ENCODE measurements at regions not wholly inside any gene's neighbourhood (a gene's known extent, or its start where the extent isn't known, plus 50 kb on each side); places are given as distances from the start of the nearest gene placed in this dataset.

- no peaks in the 10 kb centered on the region for H3K27me3 ChIP-seq (ENCODE audit: control insufficient read depth, insufficient read depth, low read length)
- no peak for FAIRE-seq
- DNase-seq = no peak
- intact Hi-C loops (cut with DNase I) = no loop called here
- H3K27ac ChIP-seq (ENCODE audit: low read depth in 2 of 2, low read length in 2 of 2) = no peak overlapping the region
- TF ChIP-seq, protein P1, sequence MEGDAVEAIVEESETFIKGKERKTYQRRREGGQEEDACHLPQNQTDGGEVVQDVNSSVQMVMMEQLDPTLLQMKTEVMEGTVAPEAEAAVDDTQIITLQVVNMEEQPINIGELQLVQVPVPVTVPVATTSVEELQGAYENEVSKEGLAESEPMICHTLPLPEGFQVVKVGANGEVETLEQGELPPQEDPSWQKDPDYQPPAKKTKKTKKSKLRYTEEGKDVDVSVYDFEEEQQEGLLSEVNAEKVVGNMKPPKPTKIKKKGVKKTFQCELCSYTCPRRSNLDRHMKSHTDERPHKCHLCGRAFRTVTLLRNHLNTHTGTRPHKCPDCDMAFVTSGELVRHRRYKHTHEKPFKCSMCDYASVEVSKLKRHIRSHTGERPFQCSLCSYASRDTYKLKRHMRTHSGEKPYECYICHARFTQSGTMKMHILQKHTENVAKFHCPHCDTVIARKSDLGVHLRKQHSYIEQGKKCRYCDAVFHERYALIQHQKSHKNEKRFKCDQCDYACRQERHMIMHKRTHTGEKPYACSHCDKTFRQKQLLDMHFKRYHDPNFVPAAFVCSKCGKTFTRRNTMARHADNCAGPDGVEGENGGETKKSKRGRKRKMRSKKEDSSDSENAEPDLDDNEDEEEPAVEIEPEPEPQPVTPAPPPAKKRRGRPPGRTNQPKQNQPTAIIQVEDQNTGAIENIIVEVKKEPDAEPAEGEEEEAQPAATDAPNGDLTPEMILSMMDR (IDR thresholded peaks at IDR 0.05; ENCODE audit: borderline replicate concordance, extremely low read depth, insufficient read depth) = no peak
- H3K4me1 ChIP-seq (ENCODE audit: control insufficient read depth in 2 of 3, insufficient read depth in 2 of 3, low read depth in 1 of 3, low read length in 3 of 3) = no peaks in the 10 kb centered on the region
- H3K4me3 ChIP-seq (ENCODE audit: low read length in 3 of 3) = no peak overlapping the region
- H3K9me3 ChIP-seq (ENCODE audit: control insufficient read depth in 2 of 3, insufficient read depth in 1 of 3, low read length in 3 of 3) = no peaks in the 10 kb centered on the region
- no peak overlapping the region for H3K9ac ChIP-seq (ENCODE audit: low read length in 3 of 3)
- no peaks in the 10 kb centered on the region for H3K36me3 ChIP-seq (ENCODE audit: control insufficient read depth in 2 of 3, insufficient read depth in 3 of 3, low read length in 3 of 3)
These were observed 284.4 kb downstream of the LMO7 start for GRCh38 chr13:75920536-75920935.

- no peak overlapping the region for H3K4me3 ChIP-seq (ENCODE audit: low read length in 3 of 3)
- intact Hi-C loops (cut with DNase I) = no loop called here
These were observed 283.6 kb downstream of the LMO7 start for GRCh38 chr13:75919660-75920199.

GRCh38 chr13:75915066-75915465 is 278.9 kb downstream of the LMO7 start:
- Histone ChIP-seq H3K9me3 (ENCODE audit: control insufficient read depth in 2 of 3, insufficient read depth in 1 of 3, low read length in 3 of 3) (no peaks in the 10 kb centered on the region), H3K27ac (ENCODE audit: low read depth in 2 of 2, low read length in 2 of 2) (no peak overlapping the region), H3K9ac (ENCODE audit: low read length in 3 of 3) (no peak overlapping the region), H3K4me3 (ENCODE audit: low read length in 3 of 3) (no peak overlapping the region), H3K4me1 (ENCODE audit: control insufficient read depth in 2 of 3, insufficient read depth in 2 of 3, low read depth in 1 of 3, low read length in 3 of 3) (no peaks in the 10 kb centered on the region), H3K36me3 (ENCODE audit: control insufficient read depth in 2 of 3, insufficient read depth in 3 of 3, low read length in 3 of 3) (no peaks in the 10 kb centered on the region), H3K27me3 (ENCODE audit: control insufficient read depth, insufficient read depth, low read length) (no peaks in the 10 kb centered on the region)
- DNase-seq (no peak), FAIRE-seq (no peak)
- intact Hi-C loops (cut with DNase I) = no loop called here
- TF ChIP-seq, protein P1 (IDR thresholded peaks at IDR 0.05; ENCODE audit: borderline replicate concordance, extremely low read depth, insufficient read depth) = no peak

More at GRCh38 chr13:75919660-75920199, 283.6 kb downstream of the LMO7 start:
- Histone ChIP-seq H3K9ac (ENCODE audit: low read length in 3 of 3) (no peak overlapping the region), H3K4me1 (ENCODE audit: control insufficient read depth in 2 of 3, insufficient read depth in 2 of 3, low read depth in 1 of 3, low read length in 3 of 3) (no peaks in the 10 kb centered on the region), H3K27ac (ENCODE audit: low read depth in 2 of 2, low read length in 2 of 2) (no peak overlapping the region), H3K27me3 (ENCODE audit: control insufficient read depth, insufficient read depth, low read length) (no peaks in the 10 kb centered on the region), H3K9me3 (ENCODE audit: control insufficient read depth in 2 of 3, insufficient read depth in 1 of 3, low read length in 3 of 3) (no peaks in the 10 kb centered on the region), H3K36me3 (ENCODE audit: control insufficient read depth in 2 of 3, insufficient read depth in 3 of 3, low read length in 3 of 3) (no peaks in the 10 kb centered on the region)
- no peak for DNase-seq
- TF ChIP-seq, protein P1 (IDR thresholded peaks at IDR 0.05; ENCODE audit: borderline replicate concordance, extremely low read depth, insufficient read depth) = no peak
- FAIRE-seq = no peak

- TF ChIP-seq, protein P1 (IDR thresholded peaks at IDR 0.05; ENCODE audit: borderline replicate concordance, extremely low read depth, insufficient read depth) = no peak
- FAIRE-seq (no peak), DNase-seq (no peak)
- intact Hi-C loops (cut with DNase I) = no loop called here
- no peaks in the 10 kb centered on the region for H3K4me1 ChIP-seq (ENCODE audit: control insufficient read depth in 2 of 3, insufficient read depth in 2 of 3, low read depth in 1 of 3, low read length in 3 of 3)
- no peak overlapping the region for H3K27ac ChIP-seq (ENCODE audit: low read depth in 2 of 2, low read length in 2 of 2)
- H3K4me3 ChIP-seq (ENCODE audit: low read length in 3 of 3) = no peak overlapping the region
- no peak overlapping the region for H3K9ac ChIP-seq (ENCODE audit: low read length in 3 of 3)
- no peaks in the 10 kb centered on the region for H3K27me3 ChIP-seq (ENCODE audit: control insufficient read depth, insufficient read depth, low read length)
- no peaks in the 10 kb centered on the region for H3K9me3 ChIP-seq (ENCODE audit: control insufficient read depth in 2 of 3, insufficient read depth in 1 of 3, low read length in 3 of 3)
- H3K36me3 ChIP-seq (ENCODE audit: control insufficient read depth in 2 of 3, insufficient read depth in 3 of 3, low read length in 3 of 3) = no peaks in the 10 kb centered on the region
These were observed 277.8 kb downstream of the LMO7 start for GRCh38 chr13:75913925-75914324.

Data from kidney (tissue), 13 donors.